T-helper 2 cell (primary cell): ENCODE measurements at regions not wholly inside any gene's neighbourhood (a gene's known extent, or its start where the extent isn't known, plus 50 kb on each side); places are given as distances from the start of the nearest gene placed in this dataset.
A peak's percentile ranks its signal among the peaks of the same experiment; 100 is the strongest.
"Not testable (repeated sequence)": the region's sequence is repeated elsewhere in the genome, so short reads cannot be mapped to it uniquely, and the experiment has no call there.

Source experiments
- DNase-seq, 5 experiments: peaks; one replicate each; pipeline versions ENCODE4 v3.0.0 to v3.0.0-alpha.2; 2012 to 2022

- DNase-seq = no peak
Observed at GRCh38 chr13:104586051-104586746, 1520.0 kb upstream of the SLC10A2 start.

DNA sequence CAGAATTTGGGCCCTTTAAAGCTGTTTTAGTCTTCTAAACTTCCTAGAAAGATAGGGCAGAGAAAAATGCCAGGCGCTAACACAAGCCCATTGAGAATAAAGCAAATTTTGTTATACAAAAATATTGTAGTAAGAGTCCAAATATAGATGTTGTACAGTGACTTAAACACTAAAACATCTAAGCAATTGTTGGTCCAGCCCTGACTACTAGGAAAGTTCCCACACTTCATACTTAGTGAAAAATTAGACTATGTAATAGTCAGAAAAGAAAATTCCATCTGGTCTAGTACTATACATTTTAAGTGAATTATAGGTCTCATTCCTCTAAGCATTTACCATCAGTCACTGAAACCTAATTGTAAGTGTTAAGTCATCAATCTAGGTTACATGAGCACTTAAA, 1518.3 kb upstream of the SLC10A2 start:
- DNase-seq = no peak

- DNase-seq = no peak
Observed at GRCh38 chr13:104580931-104581330, 1514.7 kb upstream of the SLC10A2 start.

DNA sequence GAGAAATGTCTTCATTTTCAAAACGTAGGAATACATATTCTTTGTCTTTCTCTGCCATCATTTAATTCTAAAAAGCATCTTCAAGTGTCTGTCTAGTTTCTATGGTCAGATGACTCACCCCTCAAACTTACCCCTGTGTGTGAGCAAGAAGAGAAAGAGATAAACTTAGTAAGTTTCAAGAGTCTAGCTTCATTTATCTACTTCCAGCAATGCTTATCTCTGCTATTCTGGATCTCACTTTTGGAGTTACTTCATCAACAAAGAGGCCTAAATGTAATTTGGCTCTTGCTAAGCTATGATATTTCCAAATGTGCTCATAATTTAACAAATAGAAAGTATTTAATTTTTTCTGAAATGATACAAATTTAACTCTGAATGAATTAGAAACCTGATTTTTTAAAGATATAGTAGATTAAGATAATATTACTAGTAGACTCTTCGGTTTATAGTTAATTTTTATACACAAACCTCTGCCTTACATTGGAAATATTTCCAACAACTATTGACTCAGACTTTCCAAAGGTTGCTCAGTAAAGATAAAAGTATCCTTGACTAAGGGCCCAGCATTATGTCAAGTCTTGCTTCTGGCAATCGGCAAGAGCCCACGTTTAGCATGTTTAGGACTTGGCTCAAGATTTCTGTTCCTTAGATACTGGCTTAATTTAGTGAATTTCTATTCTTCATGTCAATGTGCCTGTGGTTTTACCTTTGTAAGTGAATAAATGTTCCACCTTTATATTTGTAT, 1511.0 kb upstream of the SLC10A2 start:
- no peak for DNase-seq

GRCh38 chr13:104571893-104572229, 1505.6 kb upstream of the SLC10A2 start:
- no peak for DNase-seq

- no peak for DNase-seq
Observed at GRCh38 chr13:104571161-104571892, 1505.1 kb upstream of the SLC10A2 start.

- no peak for DNase-seq
Observed at GRCh38 chr13:104567114-104567513, 1500.9 kb upstream of the SLC10A2 start.

- DNase-seq = no peak
Observed at GRCh38 chr13:104565888-104566287, 1499.7 kb upstream of the SLC10A2 start.

- no peak for DNase-seq
Observed at GRCh38 chr13:104553896-104554295, 1487.7 kb upstream of the SLC10A2 start.

GRCh38 chr13:104553186-104553585, 1487.0 kb upstream of the SLC10A2 start:
- DNase-seq = no peak

GRCh38 chr13:104534847-104535246, 1468.6 kb upstream of the SLC10A2 start:
- DNase-seq = peak in 1 of 5 experiments; percentile 5

GRCh38 chr13:104532132-104532531, 1465.9 kb upstream of the SLC10A2 start:
- DNase-seq = no peak

DNA sequence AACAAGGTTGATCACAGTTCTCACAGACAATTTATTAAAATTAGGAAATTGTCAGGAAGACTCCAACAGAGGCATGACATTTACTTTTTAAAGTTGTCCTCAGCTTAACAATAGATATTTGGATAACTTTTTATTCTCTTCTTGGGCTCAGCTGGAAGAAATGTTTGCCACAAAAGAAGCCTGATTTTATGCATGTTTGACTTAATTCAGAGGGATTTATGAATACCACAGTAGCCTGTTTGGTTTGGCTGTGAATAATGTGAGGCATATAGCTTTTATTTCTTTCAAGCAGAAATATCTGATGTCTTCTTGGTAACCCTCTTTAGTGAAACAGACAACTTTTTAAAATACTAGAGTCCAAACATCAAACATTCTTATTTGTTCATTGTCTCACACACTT, 1464.5 kb upstream of the SLC10A2 start:
- no peak for DNase-seq

- no peak for DNase-seq
Observed at GRCh38 chr13:104526561-104526960, 1460.3 kb upstream of the SLC10A2 start.

- DNase-seq = no peak
Observed at GRCh38 chr13:104525467-104525866, 1459.2 kb upstream of the SLC10A2 start.

- DNase-seq = no peak
Observed at GRCh38 chr13:104522235-104523072, 1456.2 kb upstream of the SLC10A2 start.

DNA sequence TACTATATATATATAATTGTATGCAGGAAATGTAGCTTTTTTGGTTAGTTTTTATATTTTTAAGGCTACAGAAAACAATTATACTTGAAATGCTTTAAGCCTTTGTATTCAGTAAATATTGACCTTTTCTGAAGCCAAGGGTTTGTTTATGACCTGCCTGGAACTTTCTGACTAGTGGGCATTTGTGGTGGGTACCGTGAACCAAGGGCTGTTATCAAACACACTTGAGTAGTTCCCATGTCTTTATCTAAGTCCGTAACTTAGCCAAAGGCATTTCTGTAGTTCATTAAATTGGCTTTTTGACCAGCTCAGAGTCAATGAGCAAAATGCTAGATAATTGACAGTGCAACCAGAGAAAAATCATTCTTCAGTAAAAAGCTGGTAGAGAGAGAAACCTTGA, 1444.2 kb upstream of the SLC10A2 start:
- no peak for DNase-seq

DNA sequence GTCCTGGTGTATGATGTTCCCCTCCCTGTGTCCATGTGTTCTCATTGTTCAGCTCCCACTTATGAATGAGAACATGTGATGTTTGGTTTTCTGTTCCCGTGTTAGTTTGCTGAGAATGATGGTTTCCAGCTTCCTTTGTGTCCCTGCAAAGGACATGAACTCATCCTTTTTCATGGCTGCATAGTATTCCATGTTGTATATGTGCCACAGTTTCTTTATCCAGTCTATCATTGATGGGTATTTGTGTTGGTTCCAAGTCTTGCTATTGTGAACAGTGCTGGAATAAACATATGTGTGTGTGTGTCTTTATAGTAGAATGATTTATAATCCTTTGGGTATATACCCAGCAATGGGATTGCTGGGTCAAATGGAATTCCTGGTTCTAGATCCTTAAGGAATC, 1427.3 kb upstream of the SLC10A2 start:
- DNase-seq = not testable (repeated sequence)

- no peak for DNase-seq
Observed at GRCh38 chr13:104491916-104492315, 1425.7 kb upstream of the SLC10A2 start.

GRCh38 chr13:104487006-104487405, 1420.8 kb upstream of the SLC10A2 start:
- DNase-seq = no peak

GRCh38 chr13:104485571-104485970, 1419.4 kb upstream of the SLC10A2 start:
- no peak for DNase-seq

DNA sequence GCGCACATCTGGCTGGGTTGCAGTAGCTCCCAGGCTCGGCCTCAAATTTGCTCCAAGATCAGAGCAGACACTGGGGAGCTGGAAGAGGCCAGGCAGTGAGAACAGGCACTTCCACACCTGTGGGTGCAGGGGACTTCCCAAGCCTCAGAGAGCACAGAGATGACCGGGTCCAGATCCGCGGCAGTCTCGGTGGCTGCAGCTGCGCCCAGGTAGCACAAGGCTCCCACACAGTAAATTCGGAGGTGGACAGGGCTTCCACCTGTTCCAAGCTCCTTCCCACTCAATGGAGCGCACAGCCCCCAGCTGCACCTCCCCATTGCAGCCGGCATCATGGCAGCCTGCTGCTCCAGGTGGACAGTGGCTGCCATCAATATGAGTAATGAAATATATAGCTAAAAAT, 1417.4 kb upstream of the SLC10A2 start:
- DNase-seq = no peak

- no peak for DNase-seq
Observed at GRCh38 chr13:104477261-104477660, 1411.0 kb upstream of the SLC10A2 start.
